ENCODE measurements at regions not wholly inside any gene's neighbourhood (a gene's known extent, or its start where the extent isn't known, plus 50 kb on each side); places are given as distances from the start of the nearest gene placed in this dataset.

GRCh38 chr7:112888781-112889180 is 98.6 kb upstream of the TMEM168 start:
- H3K27ac ChIP-seq (ENCODE audit: low read depth in 2 of 2, low read length in 2 of 2) = no peak overlapping the region

GRCh38 chr7:112887976-112888375 is 97.8 kb upstream of the TMEM168 start:
- Histone ChIP-seq H3K4me3 (ENCODE audit: low read length in 2 of 2) (no peak overlapping the region), H3K4me1 (ENCODE audit: control insufficient read depth in 2 of 2, insufficient read depth in 2 of 2, low read length in 2 of 2) (no peaks in the 10 kb centered on the region), H3K27ac (ENCODE audit: low read depth in 2 of 2, low read length in 2 of 2) (no peak overlapping the region), H3K9ac (ENCODE audit: low read depth in 1 of 2, low read length in 2 of 2) (no peak overlapping the region), H3K9me3 (ENCODE audit: control insufficient read depth in 2 of 2, low read length in 2 of 2) (no peaks in the 10 kb centered on the region), H3K27me3 (ENCODE audit: control insufficient read depth in 2 of 2, insufficient read depth in 2 of 2, low read length in 2 of 2) (no peaks in the 10 kb centered on the region), H3K36me3 (ENCODE audit: control insufficient read depth in 2 of 2, insufficient read depth in 2 of 2, low read length in 2 of 2) (no peaks in the 10 kb centered on the region)

More at GRCh38 chr7:112888781-112889180, 98.6 kb upstream of the TMEM168 start:
- no peaks in the 10 kb centered on the region for H3K27me3 ChIP-seq (ENCODE audit: control insufficient read depth in 2 of 2, insufficient read depth in 2 of 2, low read length in 2 of 2)
- no peak overlapping the region for H3K4me3 ChIP-seq (ENCODE audit: low read length in 2 of 2)
- H3K36me3 ChIP-seq (ENCODE audit: control insufficient read depth in 2 of 2, insufficient read depth in 2 of 2, low read length in 2 of 2) = peaks cover 4% of the 10 kb centered on the region in 2 donors
- no peaks in the 10 kb centered on the region for H3K9me3 ChIP-seq (ENCODE audit: control insufficient read depth in 2 of 2, low read length in 2 of 2)
- H3K9ac ChIP-seq (ENCODE audit: low read depth in 1 of 2, low read length in 2 of 2) = no peak overlapping the region
- no peaks in the 10 kb centered on the region for H3K4me1 ChIP-seq (ENCODE audit: control insufficient read depth in 2 of 2, insufficient read depth in 2 of 2, low read length in 2 of 2)

GRCh38 chr7:112887337-112887736 is 97.1 kb upstream of the TMEM168 start:
- no peaks in the 10 kb centered on the region for H3K9me3 ChIP-seq (ENCODE audit: control insufficient read depth in 2 of 2, low read length in 2 of 2)
- H3K36me3 ChIP-seq (ENCODE audit: control insufficient read depth in 2 of 2, insufficient read depth in 2 of 2, low read length in 2 of 2) = no peaks in the 10 kb centered on the region
- H3K4me1 ChIP-seq (ENCODE audit: control insufficient read depth in 2 of 2, insufficient read depth in 2 of 2, low read length in 2 of 2) = no peaks in the 10 kb centered on the region
- no peak overlapping the region for H3K9ac ChIP-seq (ENCODE audit: low read depth in 1 of 2, low read length in 2 of 2)
- no peak overlapping the region for H3K27ac ChIP-seq (ENCODE audit: low read depth in 2 of 2, low read length in 2 of 2)
- H3K4me3 ChIP-seq (ENCODE audit: low read length in 2 of 2) = no peak overlapping the region
- no peaks in the 10 kb centered on the region for H3K27me3 ChIP-seq (ENCODE audit: control insufficient read depth in 2 of 2, insufficient read depth in 2 of 2, low read length in 2 of 2)

- Histone ChIP-seq H3K9me3 (ENCODE audit: control insufficient read depth in 2 of 2, low read length in 2 of 2) (no peaks in the 10 kb centered on the region), H3K36me3 (ENCODE audit: control insufficient read depth in 2 of 2, insufficient read depth in 2 of 2, low read length in 2 of 2) (no peaks in the 10 kb centered on the region), H3K4me3 (ENCODE audit: low read length in 2 of 2) (no peak overlapping the region), H3K4me1 (ENCODE audit: control insufficient read depth in 2 of 2, insufficient read depth in 2 of 2, low read length in 2 of 2) (no peaks in the 10 kb centered on the region), H3K9ac (ENCODE audit: low read depth in 1 of 2, low read length in 2 of 2) (no peak overlapping the region), H3K27me3 (ENCODE audit: control insufficient read depth in 2 of 2, insufficient read depth in 2 of 2, low read length in 2 of 2) (no peaks in the 10 kb centered on the region), H3K27ac (ENCODE audit: low read depth in 2 of 2, low read length in 2 of 2) (no peak overlapping the region)
These were observed 96.0 kb upstream of the TMEM168 start for GRCh38 chr7:112886208-112886607.

- H3K9ac ChIP-seq (ENCODE audit: low read depth in 1 of 2, low read length in 2 of 2) = no peak overlapping the region
- no peaks in the 10 kb centered on the region for H3K27me3 ChIP-seq (ENCODE audit: control insufficient read depth in 2 of 2, insufficient read depth in 2 of 2, low read length in 2 of 2)
- no peaks in the 10 kb centered on the region for H3K36me3 ChIP-seq (ENCODE audit: control insufficient read depth in 2 of 2, insufficient read depth in 2 of 2, low read length in 2 of 2)
- no peaks in the 10 kb centered on the region for H3K9me3 ChIP-seq (ENCODE audit: control insufficient read depth in 2 of 2, low read length in 2 of 2)
- H3K4me3 ChIP-seq (ENCODE audit: low read length in 2 of 2) = no peak overlapping the region
- no peak overlapping the region for H3K27ac ChIP-seq (ENCODE audit: low read depth in 2 of 2, low read length in 2 of 2)
- H3K4me1 ChIP-seq (ENCODE audit: control insufficient read depth in 2 of 2, insufficient read depth in 2 of 2, low read length in 2 of 2) = no peaks in the 10 kb centered on the region
These were observed 92.8 kb upstream of the TMEM168 start for GRCh38 chr7:112882991-112883390.

- H3K36me3 ChIP-seq (ENCODE audit: control insufficient read depth in 2 of 2, insufficient read depth in 2 of 2, low read length in 2 of 2) = no peaks in the 10 kb centered on the region
- H3K9me3 ChIP-seq (ENCODE audit: control insufficient read depth in 2 of 2, low read length in 2 of 2) = no peaks in the 10 kb centered on the region
- no peak overlapping the region for H3K27ac ChIP-seq (ENCODE audit: low read depth in 2 of 2, low read length in 2 of 2)
- no peak overlapping the region for H3K9ac ChIP-seq (ENCODE audit: low read depth in 1 of 2, low read length in 2 of 2)
- H3K4me3 ChIP-seq (ENCODE audit: low read length in 2 of 2) = no peak overlapping the region
- H3K27me3 ChIP-seq (ENCODE audit: control insufficient read depth in 2 of 2, insufficient read depth in 2 of 2, low read length in 2 of 2) = no peaks in the 10 kb centered on the region
- no peaks in the 10 kb centered on the region for H3K4me1 ChIP-seq (ENCODE audit: control insufficient read depth in 2 of 2, insufficient read depth in 2 of 2, low read length in 2 of 2)
These were observed 92.3 kb upstream of the TMEM168 start for GRCh38 chr7:112882511-112882910.

GRCh38 chr7:112882022-112882421 is 91.8 kb upstream of the TMEM168 start:
- H3K4me3 ChIP-seq (ENCODE audit: low read length in 2 of 2) = no peak overlapping the region
- no peaks in the 10 kb centered on the region for H3K36me3 ChIP-seq (ENCODE audit: control insufficient read depth in 2 of 2, insufficient read depth in 2 of 2, low read length in 2 of 2)
- H3K27me3 ChIP-seq (ENCODE audit: control insufficient read depth in 2 of 2, insufficient read depth in 2 of 2, low read length in 2 of 2) = no peaks in the 10 kb centered on the region
- H3K9me3 ChIP-seq (ENCODE audit: control insufficient read depth in 2 of 2, low read length in 2 of 2) = no peaks in the 10 kb centered on the region
- no peaks in the 10 kb centered on the region for H3K4me1 ChIP-seq (ENCODE audit: control insufficient read depth in 2 of 2, insufficient read depth in 2 of 2, low read length in 2 of 2)
- no peak overlapping the region for H3K9ac ChIP-seq (ENCODE audit: low read depth in 1 of 2, low read length in 2 of 2)
- H3K27ac ChIP-seq (ENCODE audit: low read depth in 2 of 2, low read length in 2 of 2) = no peak overlapping the region

- Histone ChIP-seq H3K4me3 (ENCODE audit: low read length in 2 of 2) (no peak overlapping the region), H3K4me1 (ENCODE audit: control insufficient read depth in 2 of 2, insufficient read depth in 2 of 2, low read length in 2 of 2) (peaks cover 0 to 2% of the 10 kb centered on the region in 2 donors)
These were observed 90.7 kb upstream of the TMEM168 start for GRCh38 chr7:112880818-112881418.

GRCh38 chr7:112877691-112878460 is 87.7 kb upstream of the TMEM168 start:
- Histone ChIP-seq H3K27ac (ENCODE audit: low read depth in 2 of 2, low read length in 2 of 2) (no peak overlapping the region), H3K4me3 (ENCODE audit: low read length in 2 of 2) (no peak overlapping the region), H3K9me3 (ENCODE audit: control insufficient read depth in 2 of 2, low read length in 2 of 2) (no peaks in the 10 kb centered on the region), H3K27me3 (ENCODE audit: control insufficient read depth in 2 of 2, insufficient read depth in 2 of 2, low read length in 2 of 2) (no peaks in the 10 kb centered on the region), H3K4me1 (ENCODE audit: control insufficient read depth in 2 of 2, insufficient read depth in 2 of 2, low read length in 2 of 2) (peaks cover 0 to 2% of the 10 kb centered on the region in 2 donors), H3K36me3 (ENCODE audit: control insufficient read depth in 2 of 2, insufficient read depth in 2 of 2, low read length in 2 of 2) (no peaks in the 10 kb centered on the region), H3K9ac (ENCODE audit: low read depth in 1 of 2, low read length in 2 of 2) (no peak overlapping the region)

More at GRCh38 chr7:112880818-112881418, 90.7 kb upstream of the TMEM168 start:
- Histone ChIP-seq H3K27ac (ENCODE audit: low read depth in 2 of 2, low read length in 2 of 2) (no peak overlapping the region), H3K27me3 (ENCODE audit: control insufficient read depth in 2 of 2, insufficient read depth in 2 of 2, low read length in 2 of 2) (no peaks in the 10 kb centered on the region), H3K9me3 (ENCODE audit: control insufficient read depth in 2 of 2, low read length in 2 of 2) (no peaks in the 10 kb centered on the region), H3K36me3 (ENCODE audit: control insufficient read depth in 2 of 2, insufficient read depth in 2 of 2, low read length in 2 of 2) (no peaks in the 10 kb centered on the region), H3K9ac (ENCODE audit: low read depth in 1 of 2, low read length in 2 of 2) (no peak overlapping the region)

GRCh38 chr7:112876877-112877276 is 86.7 kb upstream of the TMEM168 start:
- Histone ChIP-seq H3K9me3 (ENCODE audit: control insufficient read depth in 2 of 2, low read length in 2 of 2) (no peaks in the 10 kb centered on the region), H3K27me3 (ENCODE audit: control insufficient read depth in 2 of 2, insufficient read depth in 2 of 2, low read length in 2 of 2) (no peaks in the 10 kb centered on the region), H3K27ac (ENCODE audit: low read depth in 2 of 2, low read length in 2 of 2) (no peak overlapping the region), H3K4me1 (ENCODE audit: control insufficient read depth in 2 of 2, insufficient read depth in 2 of 2, low read length in 2 of 2) (peaks cover 0 to 2% of the 10 kb centered on the region in 2 donors), H3K4me3 (ENCODE audit: low read length in 2 of 2) (no peak overlapping the region), H3K36me3 (ENCODE audit: control insufficient read depth in 2 of 2, insufficient read depth in 2 of 2, low read length in 2 of 2) (no peaks in the 10 kb centered on the region), H3K9ac (ENCODE audit: low read depth in 1 of 2, low read length in 2 of 2) (no peak overlapping the region)
